Lung (tissue), 11 donors: ENCODE measurements at regions not wholly inside any gene's neighbourhood (a gene's known extent, or its start where the extent isn't known, plus 50 kb on each side); places are given as distances from the start of the nearest gene placed in this dataset.

Source experiments
- ATAC-seq: fragments of 200-7000 bp; cut with Tn5 transposase; one replicate; pipeline ENCODE4 v1.9.1; 2020; ENCODE audit warnings: moderate number of reproducible peaks; ENCODE audit not compliant: insufficient read depth, low FRiP score
- DNase-seq, 3 donors: peaks; one replicate each; pipeline ENCODE4 v3.0.0-alpha.2; 2013 to 2017
- H3K27ac ChIP-seq, 2 donors: one replicate each; pipeline ENCODE4 v1.5.1; 2013; ENCODE audit warnings: mild to moderate bottlenecking in 2 of 2, moderate library complexity in 2 of 2, control low read depth in 1 of 2, inconsistent platforms in 1 of 2, low read depth in 1 of 2, low read length in 1 of 2
- H3K27me3 ChIP-seq, 3 donors: one replicate each; pipeline ENCODE4 v1.5.1; 2013; ENCODE audit warnings: low read length in 2 of 3; ENCODE audit not compliant: control insufficient read depth in 3 of 3, insufficient read depth in 3 of 3
- H3K36me3 ChIP-seq, 4 donors: one replicate each; pipeline ENCODE4 v1.5.1; 2013; ENCODE audit warnings: low read length in 4 of 4, mild to moderate bottlenecking in 1 of 4, moderate library complexity in 1 of 4; ENCODE audit not compliant: control insufficient read depth in 4 of 4, insufficient read depth in 4 of 4
- H3K4me1 ChIP-seq, 5 donors: one replicate each; pipeline ENCODE4 v1.5.1; 2013; ENCODE audit warnings: low read length in 5 of 5, mild to moderate bottlenecking in 2 of 5, moderate library complexity in 1 of 5; ENCODE audit not compliant: control insufficient read depth in 5 of 5, insufficient read depth in 5 of 5
- H3K4me3 ChIP-seq: one replicate; pipeline ENCODE4 v1.5.1; 2013; ENCODE audit warnings: mild to moderate bottlenecking, control low read depth, moderate library complexity
- H3K9ac ChIP-seq, 2 donors: one replicate each; pipeline ENCODE4 v1.5.1; 2013; ENCODE audit warnings: low read length in 2 of 2, control low read depth in 1 of 2; ENCODE audit not compliant: insufficient read depth in 1 of 2
- H3K9me3 ChIP-seq, 4 donors: one replicate each; pipeline ENCODE4 v1.5.1; 2013; ENCODE audit warnings: low read length in 3 of 4, mild to moderate bottlenecking in 1 of 4, moderate library complexity in 1 of 4; ENCODE audit not compliant: control insufficient read depth in 4 of 4, insufficient read depth in 3 of 4
- WGBS, 2 donors: extraction: QIAGEN DNeasy Blood & Tissue Kit; methylation state at CpG; one replicate each; pipeline ENCODE4 v1.1.7; 2013; 5-methylcytosine and 5-hydroxymethylcytosine counted together
- TF ChIP-seq, protein P1 (sequence below): IDR thresholded peaks from 2 replicates; pipeline ENCODE4 v1.5.1; 2012; ENCODE audit warnings: mild to moderate bottlenecking; ENCODE audit errors: control extremely low read depth, extremely low read depth
- donor health status: control.
- donor health status: control.
- donor health status: Bipolar disorder and iron deficiency.
- donor health status: healthy.
- donor health status: DM: yes; HTN: yes; CAD: no.

DNA sequence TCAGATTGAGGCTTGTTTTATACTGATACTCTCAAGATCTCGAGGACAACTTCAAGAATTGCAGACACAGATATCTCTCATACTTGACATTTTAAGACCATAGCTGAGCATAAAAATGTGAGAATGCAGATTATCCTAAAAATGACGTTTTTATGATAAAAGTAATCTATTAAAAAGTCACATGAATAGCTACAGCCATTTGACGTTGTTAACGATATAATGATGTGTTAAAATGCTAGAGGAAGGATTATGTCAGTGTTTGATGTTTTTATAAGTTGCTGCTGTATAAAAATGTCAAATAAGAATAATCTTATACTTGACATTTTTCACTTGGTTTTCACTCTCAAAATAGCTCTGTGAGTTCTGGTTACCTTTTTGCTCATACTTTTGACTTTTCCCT lies 67.1 kb upstream of the NPVF start:
- 46 to 71% methylated on average over 4 of the region's 4 CpGs for WGBS, 2 donors
- ATAC-seq, result no peak
- H3K27ac ChIP-seq, result no peak overlapping the region
- TF ChIP-seq, protein P1, sequence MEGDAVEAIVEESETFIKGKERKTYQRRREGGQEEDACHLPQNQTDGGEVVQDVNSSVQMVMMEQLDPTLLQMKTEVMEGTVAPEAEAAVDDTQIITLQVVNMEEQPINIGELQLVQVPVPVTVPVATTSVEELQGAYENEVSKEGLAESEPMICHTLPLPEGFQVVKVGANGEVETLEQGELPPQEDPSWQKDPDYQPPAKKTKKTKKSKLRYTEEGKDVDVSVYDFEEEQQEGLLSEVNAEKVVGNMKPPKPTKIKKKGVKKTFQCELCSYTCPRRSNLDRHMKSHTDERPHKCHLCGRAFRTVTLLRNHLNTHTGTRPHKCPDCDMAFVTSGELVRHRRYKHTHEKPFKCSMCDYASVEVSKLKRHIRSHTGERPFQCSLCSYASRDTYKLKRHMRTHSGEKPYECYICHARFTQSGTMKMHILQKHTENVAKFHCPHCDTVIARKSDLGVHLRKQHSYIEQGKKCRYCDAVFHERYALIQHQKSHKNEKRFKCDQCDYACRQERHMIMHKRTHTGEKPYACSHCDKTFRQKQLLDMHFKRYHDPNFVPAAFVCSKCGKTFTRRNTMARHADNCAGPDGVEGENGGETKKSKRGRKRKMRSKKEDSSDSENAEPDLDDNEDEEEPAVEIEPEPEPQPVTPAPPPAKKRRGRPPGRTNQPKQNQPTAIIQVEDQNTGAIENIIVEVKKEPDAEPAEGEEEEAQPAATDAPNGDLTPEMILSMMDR, result no peak
- peaks cover 0 to 12% (median 0%) of the 10 kb centered on the region in 5 donors for H3K4me1 ChIP-seq
- H3K27me3 ChIP-seq, result no peaks in the 10 kb centered on the region
- H3K4me3 ChIP-seq, result no peak overlapping the region
- H3K9me3 ChIP-seq, result no peaks in the 10 kb centered on the region
- peak in 1 of 3 donors; percentile 39 for DNase-seq
- no peaks in the 10 kb centered on the region for H3K36me3 ChIP-seq
- no peak overlapping the region for H3K9ac ChIP-seq

DNA sequence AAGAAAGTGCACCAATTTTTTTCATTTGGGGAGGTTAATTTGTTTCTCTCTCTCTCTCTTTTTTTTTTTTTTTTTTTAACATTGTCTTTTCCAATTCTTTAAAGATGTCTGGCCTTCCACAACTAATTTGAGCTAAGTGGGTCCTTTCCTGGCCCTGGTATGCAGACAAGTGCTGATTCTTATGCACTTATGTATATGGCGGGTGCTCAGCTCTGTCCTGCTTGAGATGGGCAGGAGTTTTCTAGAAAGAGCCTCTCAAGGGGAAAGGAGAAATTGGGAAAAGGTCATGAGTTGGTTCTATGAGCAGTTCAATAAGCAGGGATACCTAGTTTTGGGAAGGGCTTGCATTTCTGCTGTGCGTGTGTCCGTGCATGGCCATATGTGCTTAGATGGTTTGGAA lies 67.8 kb upstream of the NPVF start:
- H3K4me1 ChIP-seq, result peaks cover 0 to 12% (median 0%) of the 10 kb centered on the region in 5 donors
- no peak for ATAC-seq
- H3K4me3 ChIP-seq, result no peak overlapping the region
- TF ChIP-seq, protein P1, result no peak
- 95 to 96% methylated on average over 3 of the region's 3 CpGs for WGBS, 2 donors
- H3K27ac ChIP-seq, result no peak overlapping the region
- H3K9ac ChIP-seq, result no peak overlapping the region
- H3K9me3 ChIP-seq, result no peaks in the 10 kb centered on the region
- H3K36me3 ChIP-seq, result no peaks in the 10 kb centered on the region
- no peaks in the 10 kb centered on the region for H3K27me3 ChIP-seq
- no peak for DNase-seq

- H3K36me3 ChIP-seq, result no peaks in the 10 kb centered on the region
- H3K27me3 ChIP-seq, result no peaks in the 10 kb centered on the region
- H3K9me3 ChIP-seq, result no peaks in the 10 kb centered on the region
- H3K4me3 ChIP-seq, result no peak overlapping the region
- no peak overlapping the region for H3K9ac ChIP-seq
- no peak overlapping the region for H3K27ac ChIP-seq
- ATAC-seq, result no peak
- no peak for DNase-seq
- TF ChIP-seq, protein P1, result no peak
- WGBS, 2 donors, result 82 to 84% methylated on average over 1 of the region's 1 CpG
- H3K4me1 ChIP-seq, result peaks cover 0 to 12% (median 0%) of the 10 kb centered on the region in 5 donors
Measured at GRCh38 chr7:25297278-25297677, 69.0 kb upstream of the NPVF start.
